ENCODE measurements at regions not wholly inside any gene's neighbourhood (a gene's known extent, or its start where the extent isn't known, plus 50 kb on each side); places are given as distances from the start of the nearest gene placed in this dataset.

DNA sequence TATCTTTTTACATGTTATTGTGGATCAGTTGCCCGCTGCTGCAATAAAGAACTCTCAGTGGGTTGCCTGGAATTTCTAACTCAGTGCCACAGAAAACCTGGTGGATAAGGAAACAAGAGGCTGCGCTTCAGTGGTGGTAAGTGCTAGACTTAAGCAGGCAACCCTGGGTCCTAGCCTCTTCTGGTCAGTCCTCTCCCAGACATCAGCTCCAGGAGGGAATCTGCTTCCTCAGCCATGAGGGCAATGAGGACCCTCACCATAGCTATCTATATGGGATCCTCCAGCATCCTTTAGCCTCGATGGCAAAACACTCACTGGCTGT lies 490.7 kb upstream of the SULF2 start:
- TF ChIP-seq, protein P1, sequence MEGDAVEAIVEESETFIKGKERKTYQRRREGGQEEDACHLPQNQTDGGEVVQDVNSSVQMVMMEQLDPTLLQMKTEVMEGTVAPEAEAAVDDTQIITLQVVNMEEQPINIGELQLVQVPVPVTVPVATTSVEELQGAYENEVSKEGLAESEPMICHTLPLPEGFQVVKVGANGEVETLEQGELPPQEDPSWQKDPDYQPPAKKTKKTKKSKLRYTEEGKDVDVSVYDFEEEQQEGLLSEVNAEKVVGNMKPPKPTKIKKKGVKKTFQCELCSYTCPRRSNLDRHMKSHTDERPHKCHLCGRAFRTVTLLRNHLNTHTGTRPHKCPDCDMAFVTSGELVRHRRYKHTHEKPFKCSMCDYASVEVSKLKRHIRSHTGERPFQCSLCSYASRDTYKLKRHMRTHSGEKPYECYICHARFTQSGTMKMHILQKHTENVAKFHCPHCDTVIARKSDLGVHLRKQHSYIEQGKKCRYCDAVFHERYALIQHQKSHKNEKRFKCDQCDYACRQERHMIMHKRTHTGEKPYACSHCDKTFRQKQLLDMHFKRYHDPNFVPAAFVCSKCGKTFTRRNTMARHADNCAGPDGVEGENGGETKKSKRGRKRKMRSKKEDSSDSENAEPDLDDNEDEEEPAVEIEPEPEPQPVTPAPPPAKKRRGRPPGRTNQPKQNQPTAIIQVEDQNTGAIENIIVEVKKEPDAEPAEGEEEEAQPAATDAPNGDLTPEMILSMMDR (IDR thresholded peaks at IDR 0.05; ENCODE audit: insufficient read depth, low read length), result no peak
- H3K4me3 ChIP-seq (ENCODE audit: low read depth, low read length), result no peak overlapping the region
- no peak for DNase-seq (ENCODE audit: low read depth)

DNA sequence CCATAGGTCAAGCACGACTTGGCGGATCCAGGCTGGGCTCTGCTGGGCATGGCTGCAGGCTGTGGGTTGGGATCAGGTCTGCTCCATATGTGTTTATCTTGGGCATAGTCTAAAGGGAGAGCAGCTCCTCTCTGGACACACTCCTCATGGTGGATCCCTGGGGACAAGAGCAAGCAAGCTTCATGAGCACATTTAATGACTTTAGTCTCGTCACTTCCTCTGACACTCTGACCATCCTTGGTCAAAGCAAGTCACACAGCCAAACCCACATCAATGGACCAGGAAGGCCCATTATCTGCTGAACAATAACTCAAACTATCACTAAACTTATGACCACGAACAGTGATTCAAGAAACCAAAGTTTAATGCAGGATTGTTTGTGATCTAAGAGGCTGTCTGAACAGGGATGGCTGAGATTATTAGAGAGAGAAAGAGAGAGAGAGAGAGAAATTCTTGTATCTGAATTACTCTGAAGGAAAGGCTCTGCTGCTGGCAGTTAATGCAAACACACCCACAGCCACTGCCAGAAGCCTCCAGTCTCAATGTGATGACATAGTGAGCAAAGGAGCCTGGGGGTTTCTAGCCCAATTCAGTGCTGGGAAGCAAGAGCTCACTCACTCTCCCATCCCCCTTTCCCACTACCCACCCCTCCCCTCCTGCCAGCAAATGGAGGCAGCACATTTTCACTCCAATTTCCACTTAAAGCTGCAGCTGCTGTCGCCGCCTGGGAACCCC lies 490.2 kb upstream of the SULF2 start:
- DNase-seq (ENCODE audit: low read depth), result peak; percentile 48
- TF ChIP-seq, protein P1 (IDR thresholded peaks at IDR 0.05; ENCODE audit: insufficient read depth, low read length), result no peak
- no peak overlapping the region for H3K4me3 ChIP-seq (ENCODE audit: low read depth, low read length)

DNA sequence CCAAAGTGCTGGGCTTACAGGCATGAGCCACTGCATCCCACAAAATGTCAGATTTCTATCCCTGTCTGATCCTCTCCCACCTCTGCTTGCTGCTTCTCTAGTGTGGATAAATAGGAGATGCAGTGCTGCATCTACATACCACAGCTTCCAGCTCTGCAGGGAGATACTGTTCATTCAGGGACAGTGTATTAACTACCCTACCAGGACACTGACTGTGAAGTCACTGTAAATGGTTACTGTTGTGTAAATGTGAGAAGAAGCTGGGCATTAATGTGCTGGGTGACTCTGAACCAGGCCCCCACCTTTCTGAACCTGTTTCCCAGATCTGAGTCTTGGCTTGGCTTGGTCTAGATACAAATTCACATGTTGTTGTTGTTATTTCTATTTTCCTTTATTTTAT lies 488.6 kb upstream of the SULF2 start:
- no peak overlapping the region for H3K4me3 ChIP-seq (ENCODE audit: low read depth, low read length)
- TF ChIP-seq, protein P1 (IDR thresholded peaks at IDR 0.05; ENCODE audit: insufficient read depth, low read length), result no peak

DNA sequence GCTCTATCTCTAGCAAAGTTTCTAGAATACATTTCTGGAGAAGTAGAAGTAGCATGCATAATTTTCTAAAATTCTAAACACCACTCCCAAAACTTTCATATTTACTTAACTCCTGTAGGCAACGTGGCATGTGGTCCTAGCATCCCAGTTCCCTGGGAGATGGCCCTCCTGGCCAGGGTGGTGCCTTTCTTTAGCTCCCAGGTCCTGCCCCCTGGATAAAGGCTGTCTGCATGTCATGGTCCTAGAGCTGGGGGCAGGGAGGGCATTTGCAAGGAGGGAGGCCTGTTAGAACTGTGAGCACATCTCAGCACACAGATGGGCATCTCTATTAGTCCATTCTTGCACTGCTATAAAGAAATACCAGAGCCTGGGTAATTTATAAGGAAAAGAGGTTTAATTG lies 485.6 kb upstream of the SULF2 start:
- TF ChIP-seq, protein P1 (IDR thresholded peaks at IDR 0.05; ENCODE audit: insufficient read depth, low read length), result no peak
- DNase-seq (ENCODE audit: low read depth), result no peak
- no peak overlapping the region for H3K4me3 ChIP-seq (ENCODE audit: low read depth, low read length)

More for the DNA sequence above, 488.6 kb upstream of the SULF2 start:
- no peak for DNase-seq (ENCODE audit: low read depth)

DNA sequence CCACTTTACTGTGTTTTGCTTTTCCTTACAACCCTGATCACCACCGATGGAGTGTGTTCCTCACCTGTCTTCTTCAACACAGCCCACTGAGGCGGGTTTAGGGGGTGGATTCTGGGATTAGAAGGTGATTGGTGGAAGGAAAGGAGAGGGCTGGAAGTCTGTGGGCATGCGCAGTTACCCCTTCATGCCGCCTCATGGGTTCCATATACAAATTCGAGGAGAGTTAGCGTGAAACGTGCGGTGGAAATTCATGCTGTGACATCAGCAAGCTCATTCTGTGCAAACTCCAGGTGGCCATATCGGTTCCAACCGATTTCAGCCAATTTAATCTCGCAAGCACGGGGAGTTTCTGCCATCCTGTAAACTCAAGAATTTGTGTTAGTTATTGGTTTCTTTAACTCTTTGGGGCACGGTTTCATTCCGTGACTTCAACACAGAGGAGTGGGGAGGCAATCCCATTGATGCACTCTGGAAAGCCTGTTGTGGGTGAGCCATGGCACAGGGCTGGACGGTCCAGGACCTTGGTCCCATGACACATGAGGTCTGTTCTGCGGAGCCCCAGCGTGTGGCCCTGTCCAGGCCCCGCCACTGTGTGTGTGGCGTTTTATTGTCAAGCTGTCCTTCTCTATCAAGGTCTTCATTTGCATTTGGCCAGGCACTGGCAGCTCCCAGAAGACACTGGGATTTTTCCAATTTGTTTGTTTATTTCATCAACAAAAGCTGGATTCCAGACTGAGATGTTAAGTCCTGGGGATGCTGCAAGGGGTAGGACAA lies 482.8 kb upstream of the SULF2 start:
- no peak overlapping the region for H3K4me3 ChIP-seq (ENCODE audit: low read depth, low read length)
- no peak for DNase-seq (ENCODE audit: low read depth)
- TF ChIP-seq, protein P1 (IDR thresholded peaks at IDR 0.05; ENCODE audit: insufficient read depth, low read length), result no peak

DNA sequence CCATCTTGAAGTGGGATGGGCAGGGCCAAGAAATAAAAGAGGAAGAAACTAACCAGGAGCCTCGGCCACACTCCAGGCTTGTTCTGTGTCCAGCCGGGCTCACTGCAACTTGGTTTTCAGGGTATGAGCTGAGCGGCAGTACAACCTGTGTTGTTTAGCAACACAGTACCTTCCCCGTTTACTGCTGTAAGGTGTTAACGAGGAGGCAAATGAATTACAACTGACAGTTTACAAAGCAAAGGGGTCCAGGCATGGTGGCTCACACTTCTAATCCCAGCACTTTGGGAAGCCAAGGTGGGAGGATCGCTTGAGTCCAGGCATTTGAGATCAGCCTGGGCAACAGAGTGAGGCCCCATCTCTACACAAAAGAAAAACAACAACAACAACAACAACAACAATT lies 481.3 kb upstream of the SULF2 start:
- H3K4me3 ChIP-seq (ENCODE audit: low read depth, low read length), result no peak overlapping the region
- no peak for DNase-seq (ENCODE audit: low read depth)
- TF ChIP-seq, protein P1 (IDR thresholded peaks at IDR 0.05; ENCODE audit: insufficient read depth, low read length), result no peak
